PC-3 (cell line): ENCODE measurements at regions not wholly inside any gene's neighbourhood (a gene's known extent, or its start where the extent isn't known, plus 50 kb on each side); places are given as distances from the start of the nearest gene placed in this dataset.

Experiments
- CTCF ChIP-seq: fragments of 300-600 bp; sonication (generic); conservative IDR thresholded peaks from 2 replicates; pipeline ENCODE4 v1.5.1; 2017; ENCODE audit warnings: antibody characterized with exemption, low read depth, mild to moderate bottlenecking, low read length
- EZH2 ChIP-seq: fragments of 300-600 bp; sonication (generic); IDR thresholded peaks from one replicate; pipeline ENCODE4 v1.6.1; 2017; ENCODE audit warnings: antibody characterized with exemption, mild to moderate bottlenecking, low read length; ENCODE audit not compliant: unreplicated experiment
- EZH2phosphoT487 ChIP-seq: fragments of 300-600 bp; sonication (generic); IDR thresholded peaks from 2 replicates; pipeline ENCODE4 v1.6.1; 2018; ENCODE audit warnings: mild to moderate bottlenecking, antibody characterized with exemption, low read length, borderline replicate concordance

- no peak for TF ChIP-seq CTCF
- no peak for TF ChIP-seq EZH2phosphoT487
- no peak for TF ChIP-seq EZH2
These were observed 110.2 kb upstream of the UGT8 start for GRCh38 chr4:114488301-114488982.
